ENCODE measurements at regions not wholly inside any gene's neighbourhood (a gene's known extent, or its start where the extent isn't known, plus 50 kb on each side); places are given as distances from the start of the nearest gene placed in this dataset.

DNA sequence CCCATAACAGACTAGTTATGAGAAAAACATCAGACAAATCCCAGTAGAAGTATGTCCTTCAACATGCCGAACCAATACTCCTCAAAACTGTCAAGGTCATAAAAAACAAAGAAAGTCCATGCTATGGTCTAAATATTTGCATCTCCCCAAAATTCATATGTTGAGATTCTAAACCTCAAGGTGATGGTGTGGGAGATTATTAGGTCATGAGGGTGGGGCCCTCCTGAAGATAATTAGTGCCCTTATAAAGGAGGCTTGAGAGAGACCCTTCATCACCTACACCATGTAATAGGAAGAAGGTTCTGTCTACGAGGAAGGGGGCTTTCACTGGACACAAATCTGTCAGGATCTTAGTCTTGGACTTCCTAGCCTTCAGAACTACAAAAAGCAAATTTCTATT, 118.6 kb upstream of the GUCY1A2 start:
- Mint-ChIP-seq H3K9me3 (peaks cover 9 to 22% (median 15%) of the 10 kb centered on the region in 3 donors), H3K4me3 (no peak overlapping the region), H3K27me3 (no peaks in the 10 kb centered on the region), H3K27ac (no peak overlapping the region), H3K36me3 (no peaks in the 10 kb centered on the region), H3K4me1 (no peaks in the 10 kb centered on the region)
- ATAC-seq (replicated peaks in 1 of 4) (no peak), DNase-seq (no peak)
- ChIA-PET CTCF (no interaction called here), POLR2A (no interaction called here)
- WGBS (ENCODE audit: insufficient coverage), result no CpG with 5 or more reads among the region's 2 CpGs
- Histone ChIP-seq H3K4me3 (ENCODE audit: control insufficient read depth in 1 of 2, extremely low read depth in 1 of 2, low read length in 1 of 2) (no peak overlapping the region), H3K9me3 (no peaks in the 10 kb centered on the region), H3K36me3 (ENCODE audit: control insufficient read depth in 2 of 2, extremely low read depth in 1 of 2, insufficient read depth in 1 of 2, low read length in 1 of 2) (no peaks in the 10 kb centered on the region), H3K27ac (ENCODE audit: low read length) (no peak overlapping the region), H3K27me3 (replicated peaks in 1 of 2; ENCODE audit: control insufficient read depth in 2 of 2, extremely low read depth in 1 of 2, insufficient read depth in 2 of 2, low read length in 1 of 2) (no peaks in the 10 kb centered on the region), H3K4me1 (ENCODE audit: control insufficient read depth in 1 of 2, extremely low read depth in 1 of 2, insufficient read depth in 2 of 2, low read length in 2 of 2) (no peaks in the 10 kb centered on the region)

DNA sequence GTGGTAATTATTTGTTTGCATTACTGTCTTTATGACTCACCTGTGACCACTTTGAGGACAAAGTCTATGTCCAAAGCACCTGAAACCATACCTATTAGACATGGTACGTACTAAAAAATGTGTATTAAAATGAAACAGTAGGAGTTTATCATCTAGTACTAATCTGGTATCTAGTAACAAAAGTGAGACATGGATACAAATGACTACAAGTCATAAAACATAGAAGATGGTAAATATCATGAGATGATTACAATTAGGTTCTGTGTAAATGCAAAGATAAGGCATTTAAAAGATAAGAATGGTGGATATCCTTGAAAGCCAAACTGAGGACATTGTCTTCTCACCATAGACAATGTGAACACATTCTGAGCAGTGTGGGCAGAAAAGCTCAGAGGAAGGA, 113.5 kb upstream of the GUCY1A2 start:
- no peaks in the 10 kb centered on the region for H3K4me1 Mint-ChIP-seq
- ATAC-seq (replicated peaks in 1 of 4) (no peak), DNase-seq (no peak)
- ChIA-PET CTCF (no interaction called here), POLR2A (no interaction called here)
- no peak overlapping the region for H3K4me3 Mint-ChIP-seq
- H3K27ac ChIP-seq (ENCODE audit: low read length), result no peak overlapping the region
- no peaks in the 10 kb centered on the region for H3K36me3 Mint-ChIP-seq
- no peaks in the 10 kb centered on the region for H3K36me3 ChIP-seq (ENCODE audit: control insufficient read depth in 2 of 2, extremely low read depth in 1 of 2, insufficient read depth in 1 of 2, low read length in 1 of 2)
- no peaks in the 10 kb centered on the region for H3K27me3 ChIP-seq (replicated peaks in 1 of 2; ENCODE audit: control insufficient read depth in 2 of 2, extremely low read depth in 1 of 2, insufficient read depth in 2 of 2, low read length in 1 of 2)
- no peak overlapping the region for H3K27ac Mint-ChIP-seq
- no peaks in the 10 kb centered on the region for H3K4me1 ChIP-seq (ENCODE audit: control insufficient read depth in 1 of 2, extremely low read depth in 1 of 2, insufficient read depth in 2 of 2, low read length in 2 of 2)
- WGBS (ENCODE audit: insufficient coverage), result no CpG with 5 or more reads among the region's 1 CpG
- peaks cover 9 to 39% (median 28%) of the 10 kb centered on the region in 3 donors for H3K9me3 Mint-ChIP-seq
- no peak overlapping the region for H3K4me3 ChIP-seq (ENCODE audit: control insufficient read depth in 1 of 2, extremely low read depth in 1 of 2, low read length in 1 of 2)
- no peaks in the 10 kb centered on the region for H3K27me3 Mint-ChIP-seq
- no peaks in the 10 kb centered on the region for H3K9me3 ChIP-seq

DNA sequence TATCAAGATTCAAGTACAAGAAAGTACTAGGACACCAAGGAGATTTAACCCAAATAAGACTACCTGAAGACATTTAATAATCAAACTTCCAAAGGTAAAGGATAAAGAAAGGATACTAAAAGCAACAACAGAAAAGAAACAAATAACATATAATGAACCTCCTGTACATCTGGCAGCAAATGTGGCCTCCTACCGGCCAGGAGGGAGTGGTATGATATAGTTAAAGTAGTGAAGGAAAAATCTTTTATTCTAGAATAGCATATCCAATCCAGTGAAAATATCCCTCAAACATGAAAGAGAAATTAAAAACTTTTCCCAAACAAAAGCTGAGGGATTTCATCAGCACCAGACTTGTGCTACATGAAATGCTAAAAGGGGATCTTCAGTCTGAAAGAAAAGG, 104.7 kb upstream of the GUCY1A2 start:
- no CpG with 5 or more reads among the region's 1 CpG for WGBS (ENCODE audit: insufficient coverage)
- Mint-ChIP-seq H3K27me3 (no peaks in the 10 kb centered on the region), H3K4me1 (no peaks in the 10 kb centered on the region), H3K9me3 (peaks cover 0 to 19% (median 5%) of the 10 kb centered on the region in 3 donors), H3K27ac (no peak overlapping the region), H3K4me3 (no peak overlapping the region), H3K36me3 (no peaks in the 10 kb centered on the region)
- no peak overlapping the region for H3K27ac ChIP-seq (ENCODE audit: low read length)
- ChIA-PET POLR2A (no interaction called here), CTCF (no interaction called here)
- no peaks in the 10 kb centered on the region for H3K36me3 ChIP-seq (ENCODE audit: control insufficient read depth in 2 of 2, extremely low read depth in 1 of 2, insufficient read depth in 1 of 2, low read length in 1 of 2)
- no peaks in the 10 kb centered on the region for H3K4me1 ChIP-seq (ENCODE audit: control insufficient read depth in 1 of 2, extremely low read depth in 1 of 2, insufficient read depth in 2 of 2, low read length in 2 of 2)
- no peaks in the 10 kb centered on the region for H3K9me3 ChIP-seq
- H3K4me3 ChIP-seq (ENCODE audit: control insufficient read depth in 1 of 2, extremely low read depth in 1 of 2, low read length in 1 of 2), result no peak overlapping the region
- ATAC-seq (replicated peaks in 1 of 4) (no peak), DNase-seq (no peak)
- H3K27me3 ChIP-seq (replicated peaks in 1 of 2; ENCODE audit: control insufficient read depth in 2 of 2, extremely low read depth in 1 of 2, insufficient read depth in 2 of 2, low read length in 1 of 2), result no peaks in the 10 kb centered on the region

DNA sequence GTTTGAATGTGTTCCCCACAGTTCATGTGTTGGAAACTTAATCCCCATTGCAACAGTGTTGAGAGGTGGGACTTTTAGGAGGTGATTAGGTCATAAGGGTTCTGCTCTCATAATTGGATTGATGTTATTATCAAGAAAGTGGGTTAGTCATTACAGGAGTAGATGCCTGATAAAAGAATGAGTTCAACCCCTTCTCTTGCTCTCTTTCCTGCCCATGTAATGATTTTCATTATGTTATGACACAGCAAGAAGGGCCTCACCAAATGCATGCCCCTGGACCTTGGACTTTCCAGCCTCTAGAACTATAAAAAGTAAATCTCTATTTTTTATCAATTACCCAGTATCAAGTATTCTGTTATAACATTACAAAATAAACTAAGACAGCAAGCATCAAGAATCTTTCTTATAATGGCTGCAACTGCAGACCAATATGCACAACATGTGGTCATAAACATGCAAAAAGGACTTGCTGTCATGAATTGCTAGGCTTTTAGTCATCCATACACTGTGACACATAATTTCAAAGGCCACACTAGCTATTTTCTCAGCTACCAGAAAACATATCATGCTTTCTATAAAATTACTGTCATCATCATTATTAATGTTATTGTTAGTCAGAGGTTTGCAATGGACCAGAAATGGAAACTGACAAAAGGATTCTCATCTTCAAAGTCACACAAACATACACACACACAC, 99.9 kb upstream of the GUCY1A2 start:
- no peak overlapping the region for H3K4me3 Mint-ChIP-seq
- Histone ChIP-seq H3K27ac (ENCODE audit: low read length) (no peak overlapping the region), H3K4me1 (ENCODE audit: control insufficient read depth in 1 of 2, extremely low read depth in 1 of 2, insufficient read depth in 2 of 2, low read length in 2 of 2) (no peaks in the 10 kb centered on the region), H3K27me3 (replicated peaks in 1 of 2; ENCODE audit: control insufficient read depth in 2 of 2, extremely low read depth in 1 of 2, insufficient read depth in 2 of 2, low read length in 1 of 2) (no peaks in the 10 kb centered on the region), H3K4me3 (ENCODE audit: control insufficient read depth in 1 of 2, extremely low read depth in 1 of 2, low read length in 1 of 2) (no peak overlapping the region), H3K9me3 (no peaks in the 10 kb centered on the region), H3K36me3 (ENCODE audit: control insufficient read depth in 2 of 2, extremely low read depth in 1 of 2, insufficient read depth in 1 of 2, low read length in 1 of 2) (no peaks in the 10 kb centered on the region)
- H3K9me3 Mint-ChIP-seq, result peaks cover 11 to 19% (median 16%) of the 10 kb centered on the region in 3 donors
- no peaks in the 10 kb centered on the region for H3K36me3 Mint-ChIP-seq
- no peaks in the 10 kb centered on the region for H3K27me3 Mint-ChIP-seq
- no peak for ATAC-seq (replicated peaks in 1 of 4)
- no peak overlapping the region for H3K27ac Mint-ChIP-seq
- ChIA-PET CTCF (no interaction called here), POLR2A (no interaction called here)
- no peak for DNase-seq
- no peaks in the 10 kb centered on the region for H3K4me1 Mint-ChIP-seq

DNA sequence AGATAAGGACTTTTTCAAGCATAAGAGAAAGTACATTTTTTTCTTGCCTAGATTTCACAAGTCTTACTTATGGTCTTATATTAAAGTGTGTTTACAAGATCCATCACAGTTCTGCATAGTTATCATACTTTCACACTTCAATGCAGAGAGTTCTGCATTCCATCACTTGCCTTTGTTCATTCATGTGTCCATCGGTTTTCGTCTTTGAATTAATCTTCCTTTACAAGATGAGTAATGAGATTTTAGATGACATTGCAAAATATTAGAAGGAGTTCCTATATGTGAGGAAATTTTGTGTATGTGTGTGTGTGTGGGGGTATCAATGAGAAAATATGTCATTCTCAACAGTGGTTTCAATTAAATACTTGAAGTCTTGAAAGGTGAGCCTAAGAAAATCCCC, 98.1 kb upstream of the GUCY1A2 start:
- no peak overlapping the region for H3K4me3 Mint-ChIP-seq
- no peaks in the 10 kb centered on the region for H3K9me3 ChIP-seq
- DNase-seq, result no peak
- ATAC-seq (replicated peaks in 1 of 4), result no peak
- H3K27me3 Mint-ChIP-seq, result no peaks in the 10 kb centered on the region
- WGBS (ENCODE audit: insufficient coverage), result no CpG with 5 or more reads among the region's 2 CpGs
- H3K36me3 ChIP-seq (ENCODE audit: control insufficient read depth in 2 of 2, extremely low read depth in 1 of 2, insufficient read depth in 1 of 2, low read length in 1 of 2), result no peaks in the 10 kb centered on the region
- POLR2A ChIA-PET, result interaction anchor here in 1 of 2 donors (0.8 kb wide), 1 partner anchor 21 kb away, joined by 4 read pairs; no protein-coding TSS in a partner anchor
- H3K9me3 Mint-ChIP-seq, result peaks cover 11 to 19% (median 11%) of the 10 kb centered on the region in 3 donors
- H3K36me3 Mint-ChIP-seq, result no peaks in the 10 kb centered on the region
- no peaks in the 10 kb centered on the region for H3K27me3 ChIP-seq (replicated peaks in 1 of 2; ENCODE audit: control insufficient read depth in 2 of 2, extremely low read depth in 1 of 2, insufficient read depth in 2 of 2, low read length in 1 of 2)
- CTCF ChIA-PET, result no interaction called here
- H3K4me1 Mint-ChIP-seq, result no peaks in the 10 kb centered on the region
- H3K27ac ChIP-seq (ENCODE audit: low read length), result no peak overlapping the region
- no peak overlapping the region for H3K4me3 ChIP-seq (ENCODE audit: control insufficient read depth in 1 of 2, extremely low read depth in 1 of 2, low read length in 1 of 2)
- no peaks in the 10 kb centered on the region for H3K4me1 ChIP-seq (ENCODE audit: control insufficient read depth in 1 of 2, extremely low read depth in 1 of 2, insufficient read depth in 2 of 2, low read length in 2 of 2)
- H3K27ac Mint-ChIP-seq, result no peak overlapping the region

DNA sequence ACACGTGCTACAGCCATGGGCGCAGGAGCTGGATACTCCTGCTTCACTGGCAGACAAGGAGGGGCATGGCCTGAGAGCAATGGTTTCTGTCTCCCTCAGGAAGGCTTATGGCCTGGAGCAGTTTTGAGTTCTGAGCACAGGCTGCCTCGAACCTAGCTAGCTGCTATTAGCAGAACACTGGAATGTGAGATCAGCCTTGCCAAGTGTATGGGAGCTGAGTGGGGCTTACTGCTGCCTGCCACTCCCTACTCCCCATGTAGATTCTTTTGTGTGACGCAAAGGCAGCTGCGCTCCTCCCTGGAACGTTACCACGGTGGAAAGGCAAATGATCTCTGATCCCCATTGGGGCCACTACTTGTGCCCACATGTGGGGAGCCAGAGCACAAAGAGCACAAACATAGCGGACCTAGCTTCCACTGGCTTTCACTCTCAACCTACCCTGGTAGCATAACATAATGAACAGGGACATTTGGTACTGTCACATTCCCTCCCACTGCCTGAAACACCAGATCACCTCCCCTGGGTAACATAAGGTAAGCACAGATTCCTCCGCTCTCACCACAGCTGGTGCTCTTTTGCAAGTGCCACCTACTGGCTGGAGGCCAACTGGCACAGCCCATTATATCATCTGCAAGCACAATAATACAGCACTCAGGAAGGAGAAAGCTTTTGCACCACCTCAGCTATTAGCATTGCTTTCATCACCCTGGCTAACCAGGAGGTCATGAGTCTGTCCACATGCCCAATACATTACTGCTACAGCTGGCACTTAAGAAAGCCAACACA, 84.6 kb upstream of the GUCY1A2 start:
- H3K4me1 ChIP-seq (ENCODE audit: control insufficient read depth in 1 of 2, extremely low read depth in 1 of 2, insufficient read depth in 2 of 2, low read length in 2 of 2), result no peaks in the 10 kb centered on the region
- H3K9me3 Mint-ChIP-seq, result peaks cover 10 to 43% (median 36%) of the 10 kb centered on the region in 3 donors
- CTCF ChIA-PET, result no interaction called here
- no peaks in the 10 kb centered on the region for H3K27me3 Mint-ChIP-seq
- H3K4me1 Mint-ChIP-seq, result no peaks in the 10 kb centered on the region
- DNase-seq (no peak), ATAC-seq (replicated peaks in 1 of 4) (no peak)
- no peaks in the 10 kb centered on the region for H3K36me3 ChIP-seq (ENCODE audit: control insufficient read depth in 2 of 2, extremely low read depth in 1 of 2, insufficient read depth in 1 of 2, low read length in 1 of 2)
- POLR2A ChIA-PET, result no interaction called here
- no peak overlapping the region for H3K27ac Mint-ChIP-seq
- no peak overlapping the region for H3K4me3 Mint-ChIP-seq
- no peaks in the 10 kb centered on the region for H3K36me3 Mint-ChIP-seq
- H3K9me3 ChIP-seq, result no peaks in the 10 kb centered on the region
- no peak overlapping the region for H3K27ac ChIP-seq (ENCODE audit: low read length)
- no peaks in the 10 kb centered on the region for H3K27me3 ChIP-seq (replicated peaks in 1 of 2; ENCODE audit: control insufficient read depth in 2 of 2, extremely low read depth in 1 of 2, insufficient read depth in 2 of 2, low read length in 1 of 2)
- WGBS (ENCODE audit: insufficient coverage), result 77% methylated on average over 9 of the region's 9 CpGs
- H3K4me3 ChIP-seq (ENCODE audit: control insufficient read depth in 1 of 2, extremely low read depth in 1 of 2, low read length in 1 of 2), result no peak overlapping the region
